HG03280 (cell line): ENCODE measurements at regions not wholly inside any gene's neighbourhood (a gene's known extent, or its start where the extent isn't known, plus 50 kb on each side); places are given as distances from the start of the nearest gene placed in this dataset.
"Not testable (repeated sequence)": the region's sequence is repeated elsewhere in the genome, so short reads cannot be mapped to it uniquely, and the experiment has no call there.

Experiments
- ATAC-seq: cut with Tn5 transposase; IDR thresholded peaks from one replicate; pipeline ENCODE4 v1.9.1; 2021; ENCODE audit warnings: mild to moderate bottlenecking, moderate library complexity; ENCODE audit not compliant: unreplicated experiment

DNA sequence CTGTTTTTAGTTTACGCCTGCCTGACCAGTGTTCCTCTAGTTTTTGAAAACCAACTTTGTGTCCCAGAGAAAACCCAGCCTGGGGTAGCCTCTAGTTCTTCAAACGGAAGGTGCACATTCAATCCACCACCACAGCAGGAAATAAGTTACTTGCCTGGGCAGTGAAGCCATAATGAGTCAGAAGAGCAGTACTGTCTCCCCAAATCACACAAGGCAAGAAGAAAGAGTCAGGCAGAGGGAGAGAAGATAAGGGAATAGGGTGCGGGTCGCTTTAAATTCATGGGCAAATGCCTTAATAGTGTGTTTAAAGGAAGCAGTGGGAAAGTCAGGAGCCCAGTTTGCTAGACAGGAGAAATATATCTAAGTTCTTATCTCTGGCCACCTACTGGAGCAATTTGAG lies 333.8 kb upstream of the GRIA3 start:
- ATAC-seq: no peak

DNA sequence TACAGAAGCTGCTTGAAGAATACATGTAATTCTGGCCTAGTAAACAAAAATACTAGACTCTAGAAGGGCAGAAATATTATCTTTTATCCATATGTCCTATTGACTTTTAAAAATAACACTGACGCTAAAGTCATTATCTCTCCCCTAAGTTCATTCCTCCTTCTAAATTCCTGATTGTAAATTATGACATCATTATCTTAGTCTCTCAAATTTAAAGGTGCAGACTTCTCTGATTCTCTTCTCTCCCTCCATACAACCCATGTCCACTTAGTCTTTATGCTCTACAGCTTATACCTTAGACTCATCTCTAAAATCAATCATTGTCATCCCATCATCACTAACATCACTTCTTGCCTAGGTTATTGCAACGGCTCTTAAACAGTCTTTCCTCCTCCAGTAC lies 327.9 kb upstream of the GRIA3 start:
- ATAC-seq: no peak

DNA sequence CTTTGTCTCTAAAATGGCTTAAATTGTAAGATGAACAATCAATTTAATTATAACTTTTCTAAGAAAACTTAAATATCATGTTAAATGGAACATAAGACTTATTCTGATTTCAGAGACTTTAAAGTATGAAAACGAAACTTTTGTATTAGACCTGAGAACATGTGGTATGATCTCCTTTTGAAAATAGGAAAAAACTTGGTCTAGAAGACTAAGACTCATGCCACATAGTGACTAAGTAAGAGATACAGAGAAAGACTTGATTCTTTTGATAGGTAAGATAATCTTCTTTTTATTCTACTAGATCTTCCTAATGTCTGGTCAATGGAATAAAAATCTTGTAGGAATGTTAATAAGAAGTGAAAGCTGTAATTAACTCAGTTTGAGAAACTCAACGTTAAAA lies 326.3 kb upstream of the GRIA3 start:
- ATAC-seq: no peak

DNA sequence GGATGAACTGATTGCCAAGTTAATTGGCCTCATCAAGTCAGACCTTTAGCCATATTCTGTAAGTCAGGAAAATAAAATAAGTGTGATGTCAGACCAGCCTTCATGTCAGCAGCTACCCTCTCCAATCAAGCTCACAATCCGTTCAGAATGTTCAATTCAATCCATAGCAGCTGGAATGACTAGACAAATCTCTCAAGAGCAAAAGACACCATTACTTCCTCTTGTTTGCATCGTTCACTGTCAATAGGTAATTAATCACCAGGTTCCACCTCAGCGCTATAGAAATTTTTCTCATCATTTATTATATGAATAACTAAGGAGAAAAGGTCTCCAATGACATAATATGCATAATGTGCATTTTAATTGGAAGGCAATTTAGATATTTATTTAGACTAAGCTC lies 321.0 kb upstream of the GRIA3 start:
- no peak for ATAC-seq

DNA sequence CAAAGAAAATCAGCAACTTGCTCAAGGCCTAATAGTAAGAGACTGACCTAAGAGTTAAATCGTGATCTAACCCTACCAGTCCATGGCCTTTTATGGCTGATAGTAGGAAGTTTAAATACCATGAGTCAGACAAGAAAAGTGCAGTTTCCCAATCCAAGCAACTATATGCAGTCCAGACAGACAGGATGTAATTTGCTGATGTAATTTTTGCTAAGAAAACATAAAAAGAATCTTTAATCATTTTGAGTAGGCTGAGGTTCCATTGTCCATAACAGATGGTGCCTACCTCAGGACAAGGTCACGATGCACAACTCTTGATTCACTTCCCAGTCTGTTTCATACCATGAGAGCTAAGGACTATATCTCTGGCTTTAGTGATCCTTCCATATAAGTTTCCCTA lies 317.5 kb upstream of the GRIA3 start:
- ATAC-seq: no peak

DNA sequence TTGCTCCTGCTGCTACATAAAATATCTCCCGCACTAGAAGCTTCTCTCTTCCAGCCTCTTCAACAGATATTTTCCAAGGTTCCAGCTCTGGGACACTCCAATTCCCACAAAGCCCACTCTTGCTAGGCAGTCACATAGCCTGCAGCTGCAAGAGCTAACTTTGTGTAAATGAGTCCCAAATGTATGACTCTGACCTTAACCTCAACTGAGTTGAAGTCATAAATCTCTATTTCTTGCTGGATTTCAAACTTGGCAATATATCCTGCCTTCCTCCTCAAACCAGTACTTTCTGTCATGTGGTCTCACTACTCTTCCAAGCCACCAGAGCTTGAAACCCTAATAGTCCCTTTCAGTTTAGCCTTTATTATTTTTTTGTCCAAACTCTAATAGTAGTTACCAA lies 315.4 kb upstream of the GRIA3 start:
- no peak for ATAC-seq

DNA sequence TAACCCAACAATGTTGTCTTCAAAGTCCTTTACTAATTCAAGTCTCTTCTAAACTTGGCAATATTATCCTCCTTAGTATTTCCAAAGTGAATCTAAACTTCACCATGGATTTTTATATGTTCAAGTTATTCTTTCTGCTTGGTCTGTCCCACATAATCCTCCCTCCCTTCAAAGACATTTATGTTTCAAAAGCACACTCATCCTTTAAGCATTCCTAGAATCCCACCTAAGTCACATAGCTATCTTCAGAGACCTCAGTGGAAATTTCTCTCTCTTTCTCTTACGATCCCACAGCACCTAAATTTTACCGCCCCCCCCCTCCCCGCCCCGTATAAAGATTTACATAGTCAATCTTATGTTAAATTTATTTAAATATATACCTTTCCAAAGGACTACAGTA lies 314.9 kb upstream of the GRIA3 start:
- no peak for ATAC-seq

DNA sequence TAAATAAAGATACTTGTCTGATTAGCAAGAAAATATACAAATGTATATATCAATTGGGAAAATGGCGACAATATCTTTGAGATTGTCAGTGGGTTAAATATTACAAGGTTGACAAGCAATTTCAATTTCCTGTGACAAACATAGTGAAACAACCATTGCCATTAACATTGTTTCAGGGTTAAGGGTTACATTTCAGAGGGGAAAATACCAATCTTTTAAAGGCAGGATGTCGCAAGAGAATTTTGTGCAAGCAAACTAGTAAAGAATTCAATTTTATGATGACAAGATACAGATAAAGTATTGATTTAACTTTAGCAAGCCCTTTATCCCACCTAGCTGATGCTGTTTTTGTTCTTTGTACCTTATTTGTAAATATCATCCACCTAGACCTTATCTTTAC lies 305.8 kb upstream of the GRIA3 start:
- no peak for ATAC-seq

DNA sequence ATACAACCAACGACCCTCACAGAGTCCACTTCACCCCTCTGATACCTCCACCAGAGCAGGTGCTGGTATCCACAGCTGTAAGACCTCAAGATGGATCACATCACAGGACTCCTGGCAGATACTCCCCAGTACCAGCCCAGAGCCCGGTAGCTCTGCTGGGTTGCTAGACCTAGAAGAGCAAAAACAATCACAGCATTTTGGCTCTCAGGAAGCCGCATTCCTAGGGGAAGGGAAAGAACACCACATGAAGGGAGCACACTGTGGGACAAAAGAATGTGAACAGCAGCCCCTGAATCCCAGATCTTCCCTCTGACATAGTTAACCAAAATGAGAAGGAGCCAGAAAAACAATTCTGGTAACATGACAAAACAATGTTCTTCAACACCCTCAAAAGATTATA lies 303.1 kb upstream of the GRIA3 start:
- no peak for ATAC-seq

DNA sequence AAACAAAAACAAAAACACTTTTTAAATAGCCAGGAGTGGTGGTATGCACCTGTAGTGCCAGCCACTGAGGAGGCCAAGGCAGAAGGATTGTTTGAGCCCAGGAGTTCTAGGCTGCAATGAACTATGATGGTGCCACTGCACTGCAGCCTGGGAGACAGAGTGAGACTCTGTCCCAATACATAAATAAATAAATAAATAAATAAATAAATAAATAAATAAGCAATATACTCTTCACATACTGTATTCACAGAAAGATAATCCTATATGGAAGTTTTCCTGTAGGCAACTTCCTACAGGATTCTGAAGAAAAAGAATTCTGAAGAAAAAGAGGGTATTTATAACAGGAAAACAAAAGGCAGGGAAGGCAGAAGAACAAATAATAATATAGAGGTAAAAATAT lies 293.3 kb upstream of the GRIA3 start:
- no peak for ATAC-seq

DNA sequence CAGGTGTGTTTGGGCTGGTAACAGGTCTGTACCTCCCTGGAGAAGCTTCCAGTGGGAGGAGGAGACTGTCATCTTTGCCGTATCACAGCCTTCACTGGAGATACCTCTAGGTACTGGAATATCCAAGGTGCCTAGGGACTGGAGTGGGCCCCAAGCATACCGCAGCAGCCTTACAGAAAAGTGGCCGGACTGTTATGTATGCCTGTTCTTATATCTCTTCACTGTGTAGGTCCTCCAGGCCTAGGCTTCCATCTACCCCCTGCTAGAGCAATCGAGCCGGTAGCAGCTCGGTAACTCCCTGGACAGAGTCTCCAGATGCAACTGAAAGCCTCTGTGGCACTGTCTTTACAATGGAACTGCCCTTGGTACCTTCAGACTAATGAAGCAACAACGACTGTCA lies 277.4 kb upstream of the GRIA3 start:
- no peak for ATAC-seq

DNA sequence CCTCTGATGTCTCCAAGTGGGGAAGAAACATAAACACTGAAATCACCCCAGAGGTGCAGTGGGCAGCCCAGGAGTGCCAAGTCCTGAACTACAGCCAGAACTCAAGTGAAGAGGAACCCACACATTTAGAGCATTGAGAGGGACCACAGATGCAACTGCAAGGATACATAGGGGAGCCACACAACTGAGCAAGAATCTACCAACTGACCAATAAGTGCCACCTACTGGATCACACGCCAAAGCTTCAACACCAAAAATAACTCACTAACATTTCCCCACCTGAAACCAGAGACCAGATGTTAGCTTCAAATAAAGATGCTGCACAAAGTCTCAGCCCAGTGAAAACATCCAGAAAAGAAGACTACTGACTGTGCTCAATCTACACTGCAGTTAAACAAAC lies 276.7 kb upstream of the GRIA3 start:
- no peak for ATAC-seq

DNA sequence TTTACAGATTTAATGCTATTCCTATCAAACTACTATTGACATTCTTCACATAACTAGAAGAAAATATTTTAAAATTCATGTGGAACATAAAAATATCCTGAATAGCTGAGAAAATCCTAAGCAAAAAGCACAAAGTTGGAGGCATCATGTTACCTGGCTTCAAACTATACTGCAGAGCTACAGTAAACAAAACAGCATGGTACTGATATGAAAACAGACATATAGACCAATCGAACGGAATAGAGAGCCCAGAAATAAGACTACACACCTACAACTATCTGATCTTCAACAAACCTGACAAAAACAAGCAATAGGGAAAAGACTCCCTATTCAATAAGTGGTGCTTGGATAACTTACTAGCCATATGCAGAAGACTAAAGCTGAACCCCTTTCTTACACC lies 273.4 kb upstream of the GRIA3 start:
- ATAC-seq: no peak

DNA sequence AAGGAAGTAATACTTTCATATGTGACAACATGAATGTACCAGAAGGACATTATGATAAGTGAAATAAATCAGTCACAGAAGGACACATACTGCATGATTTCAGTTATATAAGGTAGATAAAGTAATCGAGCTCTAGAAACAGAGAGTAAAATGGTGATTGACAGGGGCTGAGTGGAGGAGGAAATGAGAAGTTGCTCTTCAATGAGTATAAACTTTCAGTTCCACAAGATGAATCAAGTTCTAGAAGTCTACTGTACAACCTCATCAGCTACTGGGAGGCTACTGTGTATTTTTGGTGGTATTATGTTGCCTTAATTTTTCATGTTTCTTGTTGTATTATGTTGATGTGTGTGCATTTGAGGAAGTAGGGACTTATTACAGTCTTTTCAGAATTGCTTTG lies 270.9 kb upstream of the GRIA3 start:
- no peak for ATAC-seq

DNA sequence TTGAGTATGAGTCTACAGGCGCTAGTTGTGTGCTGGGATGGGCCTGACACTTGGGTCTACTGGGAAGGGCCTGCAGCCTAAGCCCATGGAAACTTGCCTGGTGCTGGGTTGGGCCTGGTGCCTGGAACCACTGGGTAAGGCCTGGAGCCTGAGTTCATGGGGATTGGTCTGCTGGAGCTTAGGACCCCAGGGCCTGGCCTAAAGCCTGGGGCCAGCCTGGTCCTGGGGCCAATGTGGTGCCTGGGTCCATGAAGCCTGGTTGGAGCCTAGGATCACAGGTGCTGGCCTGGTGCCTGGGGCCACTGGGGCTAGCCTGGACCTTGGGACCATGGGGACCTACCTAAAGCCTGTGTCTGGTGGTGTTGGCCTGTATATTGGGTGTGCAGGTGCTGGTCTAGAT lies 270.3 kb upstream of the GRIA3 start:
- ATAC-seq: no peak

DNA sequence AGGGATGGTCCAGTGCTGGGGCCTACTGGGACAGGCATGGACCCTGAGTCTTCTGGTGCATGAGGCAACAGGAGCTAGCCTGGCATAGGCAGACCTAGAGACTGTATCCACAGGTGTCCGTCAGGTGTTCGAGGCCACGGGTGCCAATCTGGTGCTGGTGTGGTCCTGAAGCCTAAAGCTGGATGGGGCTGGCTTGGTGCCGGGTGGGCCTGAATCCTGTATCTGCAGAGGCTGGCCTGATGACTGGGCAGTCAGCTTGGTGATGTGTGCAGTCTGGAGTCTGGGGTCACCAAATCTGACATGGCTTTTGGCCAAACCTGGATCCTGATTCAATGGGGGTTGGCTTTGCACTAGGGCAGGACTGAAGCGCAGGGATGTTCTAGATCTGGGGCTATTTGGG lies 269.8 kb upstream of the GRIA3 start:
- ATAC-seq: no peak

DNA sequence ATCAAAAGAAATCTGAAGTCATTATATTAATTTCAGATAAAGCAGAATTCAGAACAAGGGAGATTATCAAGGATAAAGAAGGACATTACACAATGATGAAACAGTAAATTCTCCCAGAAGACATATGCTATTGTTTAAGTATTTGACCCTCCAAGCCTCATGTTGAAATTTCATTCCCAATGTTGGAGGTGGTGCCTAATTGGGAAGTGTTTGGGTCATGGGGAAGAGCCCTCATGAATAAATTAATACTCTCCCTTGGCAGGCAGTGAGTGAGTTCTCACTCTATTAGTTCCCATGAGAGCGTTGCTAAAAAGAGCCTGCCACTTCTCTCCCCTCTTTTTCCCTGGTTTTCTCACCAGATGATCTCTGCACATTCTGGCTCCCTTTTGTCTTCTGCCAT lies 249.9 kb upstream of the GRIA3 start:
- no peak for ATAC-seq

DNA sequence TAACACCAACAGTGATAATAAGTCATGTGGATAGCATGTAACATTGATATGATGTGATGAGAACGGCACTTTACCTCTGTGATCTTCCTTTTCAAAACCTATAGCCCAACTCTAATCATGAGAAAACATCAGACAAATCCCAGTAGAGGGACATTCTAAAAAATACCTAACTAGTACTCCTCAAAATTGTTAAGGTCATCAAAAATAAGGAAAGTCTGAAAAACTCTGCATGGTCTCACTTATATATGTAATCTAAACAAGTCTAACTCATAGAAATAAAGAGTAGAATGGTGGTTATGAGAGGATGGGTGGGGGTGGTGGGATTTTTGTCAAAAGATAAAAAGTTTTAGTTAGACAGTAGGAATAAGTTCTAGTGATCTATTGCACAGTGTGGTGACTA lies 243.9 kb upstream of the GRIA3 start:
- no peak for ATAC-seq

DNA sequence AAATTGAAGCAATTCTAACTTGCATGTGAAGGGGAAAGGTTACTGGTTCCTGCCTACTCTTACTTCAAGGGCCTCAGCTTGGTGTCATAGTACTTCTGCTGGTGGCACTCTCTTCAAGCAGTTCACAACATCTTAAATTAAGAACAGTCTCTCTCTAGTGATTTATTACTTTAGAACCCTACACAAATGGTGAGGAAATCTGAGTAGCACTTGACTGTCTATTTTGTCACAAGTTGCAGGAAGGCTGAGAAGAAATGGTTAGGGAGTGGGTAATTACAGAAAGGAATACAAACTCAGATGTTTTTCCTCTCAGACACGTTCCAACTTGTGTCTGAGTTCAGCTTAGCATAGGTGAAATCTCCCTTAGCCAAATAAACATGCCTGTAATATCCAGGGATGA lies 242.3 kb upstream of the GRIA3 start:
- ATAC-seq: no peak

DNA sequence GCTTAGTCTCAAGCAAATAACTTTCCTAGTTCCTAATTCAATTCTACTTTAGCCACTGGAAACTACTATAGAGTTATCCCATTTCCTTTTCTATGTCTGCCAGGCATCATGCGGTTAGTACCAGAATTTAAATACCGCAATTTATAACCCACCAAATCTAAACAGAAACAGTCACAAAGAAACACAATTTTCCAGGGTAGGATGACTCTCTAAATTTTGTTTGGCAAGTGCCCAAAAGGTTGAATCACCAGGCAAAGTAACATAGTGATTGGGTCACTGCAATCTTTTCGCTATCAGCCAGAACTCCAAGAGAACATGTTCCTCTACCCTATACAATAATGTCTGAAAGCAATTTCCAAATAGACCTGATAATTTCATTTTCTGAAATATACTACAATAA lies 240.2 kb upstream of the GRIA3 start:
- no peak for ATAC-seq

DNA sequence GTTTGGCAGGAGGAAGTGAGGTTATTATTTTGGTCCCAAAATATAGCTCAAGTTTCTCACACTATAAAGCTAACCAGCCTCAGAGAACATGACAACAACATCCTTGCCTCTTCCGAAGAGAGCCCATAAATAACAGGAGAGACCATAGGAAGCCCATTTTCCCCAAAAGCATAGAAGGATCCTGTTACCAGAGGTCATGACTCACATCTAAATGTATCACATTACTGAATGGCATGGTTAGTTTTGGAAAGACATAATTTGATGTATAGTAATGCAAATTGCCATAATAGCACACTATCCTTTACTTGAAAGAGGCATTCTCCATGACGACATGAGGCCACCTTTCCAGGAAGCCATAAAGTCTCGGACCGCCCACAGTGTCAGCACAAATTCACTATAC lies 238.8 kb upstream of the GRIA3 start:
- no peak for ATAC-seq

DNA sequence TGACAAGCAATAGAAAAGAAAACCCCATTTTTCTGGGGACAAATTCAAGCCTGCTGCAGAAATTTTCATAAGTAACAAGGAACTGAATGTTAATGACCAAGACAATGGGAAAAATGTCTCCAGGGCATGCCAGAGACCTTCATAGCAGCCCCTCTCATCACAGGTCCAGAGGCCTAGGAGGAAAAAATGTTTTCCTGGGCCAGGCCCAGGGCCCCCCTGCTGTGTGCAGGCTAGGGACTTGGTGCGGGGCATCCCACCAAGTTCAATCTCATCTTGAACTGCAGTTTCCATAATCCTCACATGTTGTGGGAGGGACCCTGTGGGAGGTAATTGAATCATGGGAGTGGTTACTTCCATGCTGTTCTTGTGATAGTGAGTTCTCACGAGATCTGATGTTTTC lies 211.5 kb upstream of the GRIA3 start:
- ATAC-seq: no peak

DNA sequence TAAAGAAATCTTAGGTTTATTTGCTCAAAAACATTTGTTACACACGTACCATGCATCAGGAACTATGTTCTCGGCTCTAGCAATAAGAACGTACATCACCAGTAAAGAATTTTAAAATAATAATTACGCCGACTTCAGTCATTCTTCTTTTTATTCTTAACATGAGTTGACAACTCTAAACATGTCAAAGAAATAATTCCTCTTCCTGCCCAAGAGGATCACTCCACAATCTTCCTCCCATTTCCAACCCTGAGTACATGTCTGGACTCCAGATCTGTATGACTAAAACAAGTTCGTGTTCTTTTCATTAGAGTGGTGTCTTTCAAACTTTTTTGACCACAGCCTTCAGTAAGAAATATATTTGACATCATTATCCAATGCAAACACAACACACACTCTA lies 201.6 kb upstream of the GRIA3 start:
- ATAC-seq: no peak

DNA sequence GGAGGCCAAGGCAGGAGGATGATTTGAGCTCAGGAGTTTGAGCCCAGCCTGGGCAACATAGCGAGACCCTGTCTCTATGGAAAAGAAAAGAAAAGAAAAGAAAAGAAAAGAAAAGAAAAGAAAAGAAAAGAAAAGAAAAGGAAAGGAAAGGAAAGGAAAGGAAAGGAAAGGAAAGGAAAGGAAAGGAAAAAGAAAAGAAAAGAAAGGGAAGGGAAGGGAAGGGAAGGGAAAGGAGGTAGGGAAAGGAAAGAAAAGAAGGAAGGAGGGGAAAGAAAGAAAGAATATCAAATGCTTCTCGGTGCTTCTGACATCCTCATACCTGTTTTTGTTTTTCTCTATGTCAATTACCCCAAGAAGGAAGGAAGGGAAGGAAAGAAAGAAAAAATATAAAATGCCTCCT lies 181.2 kb upstream of the GRIA3 start:
- ATAC-seq: not testable (repeated sequence)
